SK-N-SH treated with all-trans-retinoic acid at 6 μM for 48 hours (cell line): ENCODE measurements at regions not wholly inside any gene's neighbourhood (a gene's known extent, or its start where the extent isn't known, plus 50 kb on each side); places are given as distances from the start of the nearest gene placed in this dataset.
"Not testable (repeated sequence)": the region's sequence is repeated elsewhere in the genome, so short reads cannot be mapped to it uniquely, and the experiment has no call there.

Source experiments
- ATAC-seq: fragments of 200-7000 bp; cut with Tn5 transposase; 3 replicates; pipeline ENCODE4 v1.9.1; 2020; ENCODE audit warnings: mild to moderate bottlenecking, moderate library complexity
- ARNTL ChIP-seq: fragments of 450-650 bp; formaldehyde crosslinking; IDR thresholded peaks from 2 replicates; pipeline ENCODE4 v1.5.0; 2020; ENCODE audit warnings: low read depth, mild to moderate bottlenecking, moderate library complexity, borderline replicate concordance
- CSDC2 ChIP-seq: fragments of 250-450 bp; sonication (Bioruptor Pico); IDR thresholded peaks from 2 replicates; pipeline ENCODE4 v1.5.0; 2020; ENCODE audit warnings: mild to moderate bottlenecking, moderate library complexity
- ESRRG ChIP-seq: fragments of 250-450 bp; sonication (Bioruptor Pico); IDR thresholded peaks from 2 replicates; pipeline ENCODE4 v1.6.1; 2021; ENCODE audit warnings: mild to moderate bottlenecking
- GLIS3 ChIP-seq: fragments of 250-450 bp; sonication (Bioruptor Pico); IDR thresholded peaks from 2 replicates; pipeline ENCODE4 v1.5.0; 2020; ENCODE audit warnings: mild to moderate bottlenecking, moderate library complexity
- OSR1 ChIP-seq: fragments of 250-450 bp; sonication (Bioruptor Pico); IDR thresholded peaks from 2 replicates; pipeline ENCODE4 v1.8.0; 2022; ENCODE audit warnings: moderate library complexity, mild to moderate bottlenecking, inconsistent platforms
- RARB ChIP-seq: fragments of 250-450 bp; sonication (Bioruptor Pico); IDR thresholded peaks from 2 replicates; pipeline ENCODE4 v1.8.0; 2021; ENCODE audit warnings: mild to moderate bottlenecking, moderate library complexity
- SNAI2 ChIP-seq: fragments of 250-450 bp; sonication (Bioruptor Pico); IDR thresholded peaks from 2 replicates; pipeline ENCODE4 v1.5.0; 2020; ENCODE audit warnings: mild to moderate bottlenecking, moderate library complexity
- TCF4 ChIP-seq: fragments of 250-450 bp; sonication (Bioruptor Pico); IDR thresholded peaks from 2 replicates; pipeline ENCODE4 v1.8.0; 2021; ENCODE audit warnings: mild to moderate bottlenecking, moderate library complexity, borderline replicate concordance
- TOX ChIP-seq: fragments of 250-450 bp; sonication (Bioruptor Pico); IDR thresholded peaks from 2 replicates; pipeline ENCODE4 v1.8.0; 2021; ENCODE audit warnings: mild to moderate bottlenecking, moderate library complexity, borderline replicate concordance
- ZFP3 ChIP-seq: fragments of 250-450 bp; sonication (Bioruptor Pico); IDR thresholded peaks from 2 replicates; pipeline ENCODE4 v1.5.0; 2020; ENCODE audit warnings: mild to moderate bottlenecking, moderate library complexity
- ZFP30 ChIP-seq: fragments of 450-650 bp; formaldehyde crosslinking; IDR thresholded peaks from 2 replicates; pipeline ENCODE4 v1.5.0; 2022; ENCODE audit warnings: mild to moderate bottlenecking, moderate library complexity
- ZNF565 ChIP-seq: fragments of 450-650 bp; formaldehyde crosslinking; conservative IDR thresholded peaks from 2 replicates; pipeline ENCODE4 v1.5.0; 2020; ENCODE audit warnings: low read depth, mild to moderate bottlenecking, moderate library complexity
- ZNF70 ChIP-seq: fragments of 450-650 bp; formaldehyde crosslinking; IDR thresholded peaks from 2 replicates; pipeline ENCODE4 v1.5.0; 2020; ENCODE audit warnings: mild to moderate bottlenecking, moderate library complexity
- ZNF8 ChIP-seq: fragments of 450-650 bp; formaldehyde crosslinking; IDR thresholded peaks from 2 replicates; pipeline ENCODE4 v1.5.0; 2020; ENCODE audit warnings: mild to moderate bottlenecking, moderate library complexity
- TF ChIP-seq, protein P1 (sequence below): fragments of 250-450 bp; sonication (Bioruptor Pico); IDR thresholded peaks from 2 replicates; pipeline ENCODE4 v1.5.1; 2021; ENCODE audit warnings: mild to moderate bottlenecking, moderate library complexity
- TF ChIP-seq, protein P2 (sequence below): fragments of 250-450 bp; sonication (Bioruptor Pico); IDR thresholded peaks from 2 replicates; pipeline ENCODE4 v1.8.0; 2021; ENCODE audit warnings: low read depth, mild to moderate bottlenecking, moderate library complexity, borderline replicate concordance
- TF ChIP-seq, protein P3 (sequence below): fragments of 250-450 bp; sonication (Bioruptor Pico); IDR thresholded peaks from 2 replicates; pipeline ENCODE4 v1.5.1; 2020; ENCODE audit warnings: low read depth, mild to moderate bottlenecking, moderate library complexity
- TF ChIP-seq, protein P4 (sequence below): fragments of 250-450 bp; sonication (Bioruptor Pico); IDR thresholded peaks from 2 replicates; pipeline ENCODE4 v1.5.0; 2020; ENCODE audit warnings: mild to moderate bottlenecking, moderate library complexity

DNA sequence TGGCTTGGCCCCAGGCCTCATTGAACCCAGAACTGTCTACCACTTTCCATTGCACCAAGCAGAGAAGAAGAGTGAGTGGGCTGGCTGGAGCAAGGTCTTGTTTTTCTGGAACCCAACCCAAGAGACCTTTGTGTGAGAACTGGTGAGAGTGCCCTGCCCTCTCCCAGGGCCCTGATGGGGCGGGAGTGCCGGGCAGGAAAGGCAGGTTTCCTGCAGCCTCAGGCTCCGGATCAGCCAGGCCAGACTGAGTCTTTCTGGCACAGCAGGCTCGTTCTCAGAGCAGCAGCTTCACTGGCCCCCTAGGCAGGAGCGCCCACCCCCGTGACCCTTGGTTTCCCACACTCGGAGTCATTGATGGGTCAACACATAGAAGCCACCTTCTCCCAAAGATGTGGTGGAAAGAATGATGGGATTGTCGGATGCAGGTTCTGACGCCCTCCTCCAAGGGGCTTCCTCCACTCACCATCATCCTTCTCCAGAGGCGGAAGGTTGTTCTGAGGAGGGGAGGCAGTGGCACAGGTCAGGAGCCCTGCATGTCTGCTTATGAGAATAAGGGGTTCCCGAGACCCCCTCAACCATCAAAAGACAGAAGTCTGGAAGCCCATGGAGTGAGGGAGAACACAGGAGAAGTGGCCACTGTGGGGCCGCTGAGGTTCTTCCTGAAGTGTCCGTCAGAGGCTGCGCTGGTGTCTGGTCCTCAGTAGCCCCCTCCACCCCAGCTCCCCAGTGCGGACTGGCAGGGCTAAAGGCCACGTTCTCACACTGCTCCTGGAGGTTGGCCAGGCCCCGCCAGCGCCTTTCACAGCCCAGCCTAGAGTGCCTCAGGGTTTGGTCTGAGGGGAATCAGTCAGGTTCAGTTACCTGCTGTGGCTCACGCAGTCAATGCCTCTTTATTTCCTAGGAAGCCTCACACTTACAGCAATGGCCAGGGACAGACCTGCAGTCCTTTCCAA lies 62.8 kb upstream of the LAPTM4A start:
- no peak for TF ChIP-seq ZFP3 (CRISPR knock-in tag)
- ATAC-seq: no peak

DNA sequence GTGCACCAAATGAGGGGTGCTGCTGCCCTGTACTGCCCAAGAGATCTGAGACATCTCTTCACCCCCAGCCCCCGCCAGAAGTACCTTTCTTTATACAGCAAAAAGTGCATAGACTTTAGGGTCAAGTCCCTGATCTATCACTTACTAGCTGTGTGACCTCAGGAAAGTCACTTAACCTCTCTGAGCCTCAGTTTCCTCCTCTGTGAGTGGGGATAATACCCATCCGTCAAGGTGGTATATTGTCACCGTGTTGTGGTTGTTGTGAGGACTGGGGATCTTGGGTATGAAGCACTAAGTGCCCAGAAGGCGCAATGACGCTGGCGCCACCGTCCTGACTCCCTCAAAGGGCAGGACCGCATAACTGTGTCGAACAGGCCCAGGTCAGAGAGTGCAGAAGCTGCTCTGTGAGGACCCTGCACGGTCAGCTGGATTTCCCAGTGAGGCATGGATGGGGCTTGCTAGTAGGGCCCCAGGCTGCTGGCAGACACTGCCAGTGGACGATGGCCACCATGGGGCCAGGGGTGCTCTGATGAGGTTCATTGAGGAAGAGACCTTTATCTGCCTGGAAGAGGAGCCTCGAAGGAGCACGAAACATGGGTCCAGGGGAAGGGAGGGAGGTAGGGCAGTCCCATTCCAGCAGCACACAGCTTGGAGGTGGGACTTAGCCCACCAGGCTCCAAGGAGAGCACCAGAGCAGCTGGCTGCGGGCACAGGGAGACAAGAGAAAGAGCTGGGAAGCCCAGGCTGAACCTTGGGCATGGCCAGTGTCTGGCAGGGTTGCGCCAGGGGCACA lies 61.8 kb upstream of the LAPTM4A start:
- no peak for TF ChIP-seq ZNF70 (CRISPR knock-in tag)
- TF ChIP-seq, all 23 proteins: peak for 0
- ATAC-seq: no peak

DNA sequence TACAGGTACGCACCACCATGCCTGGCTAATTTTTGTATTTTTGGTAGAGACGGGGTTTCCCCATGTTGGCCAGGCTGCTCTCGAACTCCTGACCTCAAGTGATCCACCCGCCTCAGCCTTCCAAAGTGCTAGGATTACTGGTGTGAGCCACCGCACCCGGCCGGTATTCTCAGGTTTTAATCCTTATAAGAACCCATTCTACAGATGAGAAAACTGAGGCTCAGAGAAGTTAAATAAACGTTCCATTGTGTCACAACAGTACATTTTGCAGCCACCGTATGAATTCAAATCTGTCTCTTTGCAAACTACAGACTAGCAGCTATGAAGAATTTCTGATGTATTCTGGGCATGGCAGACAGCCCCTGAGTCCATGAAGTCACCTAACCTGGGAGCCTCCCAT lies 60.9 kb upstream of the LAPTM4A start:
- ATAC-seq: not testable (repeated sequence)

DNA sequence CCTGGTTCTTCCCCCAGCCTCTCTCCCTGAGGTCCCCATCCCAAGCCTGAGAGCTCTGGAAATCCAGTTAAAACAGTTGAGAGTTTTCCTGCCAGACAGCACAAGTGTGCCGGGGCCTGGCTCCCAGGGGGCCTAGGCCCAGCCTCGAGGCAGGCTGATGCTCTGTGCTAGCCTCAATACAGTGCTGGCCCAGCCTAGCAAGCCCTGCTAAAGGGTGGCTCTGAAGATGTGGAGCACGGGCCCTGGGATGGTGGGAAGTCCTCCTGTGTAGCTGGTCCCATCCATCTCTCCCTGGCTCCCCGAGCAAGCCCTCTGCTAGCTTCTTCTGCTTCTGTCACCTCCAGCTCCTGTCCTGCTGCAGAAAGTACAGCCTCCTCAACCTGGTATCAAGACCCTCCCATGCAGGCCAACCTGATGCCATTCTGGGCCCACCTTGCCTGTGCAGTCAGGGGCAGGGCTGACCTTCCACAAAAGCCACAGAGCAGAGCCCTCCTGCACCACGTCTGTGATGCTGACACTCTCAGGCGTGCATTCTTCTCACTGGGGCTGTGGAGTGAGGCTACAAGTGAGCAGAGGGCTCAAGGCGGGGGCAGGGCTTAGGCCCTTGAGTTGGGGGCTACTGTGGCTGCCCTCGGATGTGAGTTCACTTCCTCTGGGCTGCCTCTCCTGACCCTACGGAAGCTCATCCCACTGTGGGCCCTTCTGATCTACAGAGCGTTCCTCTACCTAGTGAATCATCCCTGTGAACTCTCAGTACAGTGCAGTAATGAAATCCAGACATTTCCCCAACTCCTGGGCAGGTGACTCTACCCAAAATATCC lies 60.1 kb upstream of the LAPTM4A start:
- ATAC-seq: peak; percentile 82
- no peak for TF ChIP-seq ZNF70 (CRISPR knock-in tag)

DNA sequence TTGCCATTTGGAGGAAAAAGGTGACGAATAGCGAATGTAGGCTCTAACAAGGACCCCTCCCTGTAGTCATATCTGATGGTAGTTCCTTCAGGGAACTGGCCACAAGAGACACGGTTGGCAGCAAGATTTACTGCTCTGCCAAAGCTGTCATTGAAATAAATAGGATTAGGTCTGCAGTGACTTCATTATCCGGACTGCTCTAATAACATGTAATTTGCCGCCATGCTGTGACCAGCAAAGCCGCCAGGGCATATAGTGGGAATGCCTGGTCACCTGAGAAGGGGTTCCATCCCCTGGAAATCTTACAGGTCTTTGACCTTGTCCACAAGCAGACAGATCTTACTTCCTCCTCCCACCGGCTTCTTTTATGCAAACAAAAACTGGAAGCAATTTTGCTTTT lies 59.4 kb upstream of the LAPTM4A start:
- no peak for TF ChIP-seq RARB (CRISPR knock-in tag)
- no peak for TF ChIP-seq ESRRG (CRISPR knock-in tag)
- no peak for TF ChIP-seq ARNTL (CRISPR knock-in tag)
- TF ChIP-seq GLIS3: no peak
- TF ChIP-seq, protein P1, sequence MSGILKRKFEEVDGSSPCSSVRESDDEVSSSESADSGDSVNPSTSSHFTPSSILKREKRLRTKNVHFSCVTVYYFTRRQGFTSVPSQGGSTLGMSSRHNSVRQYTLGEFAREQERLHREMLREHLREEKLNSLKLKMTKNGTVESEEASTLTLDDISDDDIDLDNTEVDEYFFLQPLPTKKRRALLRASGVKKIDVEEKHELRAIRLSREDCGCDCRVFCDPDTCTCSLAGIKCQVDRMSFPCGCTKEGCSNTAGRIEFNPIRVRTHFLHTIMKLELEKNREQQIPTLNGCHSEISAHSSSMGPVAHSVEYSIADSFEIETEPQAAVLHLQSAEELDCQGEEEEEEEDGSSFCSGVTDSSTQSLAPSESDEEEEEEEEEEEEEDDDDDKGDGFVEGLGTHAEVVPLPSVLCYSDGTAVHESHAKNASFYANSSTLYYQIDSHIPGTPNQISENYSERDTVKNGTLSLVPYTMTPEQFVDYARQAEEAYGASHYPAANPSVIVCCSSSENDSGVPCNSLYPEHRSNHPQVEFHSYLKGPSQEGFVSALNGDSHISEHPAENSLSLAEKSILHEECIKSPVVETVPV: no peak
- TF ChIP-seq TOX (CRISPR knock-in tag): no peak
- no peak for TF ChIP-seq SNAI2 (CRISPR knock-in tag)
- TF ChIP-seq ZFP3 (CRISPR knock-in tag): no peak
- TF ChIP-seq ZFP30 (CRISPR knock-in tag): no peak
- no peak for TF ChIP-seq TCF4 (CRISPR knock-in tag)
- no peak for TF ChIP-seq CSDC2 (CRISPR knock-in tag)
- TF ChIP-seq OSR1 (CRISPR knock-in tag): no peak

DNA sequence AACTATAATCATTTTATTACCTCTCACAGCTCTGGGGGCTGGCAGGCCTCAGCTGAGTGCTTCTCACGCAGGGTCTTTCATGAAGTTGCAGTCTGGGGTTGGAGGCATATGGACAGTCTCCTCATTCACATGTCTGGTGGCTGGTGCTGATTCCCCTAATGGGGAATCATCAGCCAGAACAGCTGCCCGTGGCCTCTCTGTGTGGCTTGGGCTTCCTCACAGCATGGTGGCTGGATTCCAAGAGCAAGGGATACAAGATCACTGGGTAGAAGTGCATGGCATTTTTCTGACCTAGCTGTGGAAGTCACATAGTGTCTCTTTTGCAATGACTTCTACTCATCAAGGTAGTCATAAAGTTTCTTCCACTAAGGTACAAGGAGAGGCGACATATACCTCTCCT lies 59.0 kb upstream of the LAPTM4A start:
- no peak for ATAC-seq
- TF ChIP-seq GLIS3 (no peak), ZNF565 (CRISPR knock-in tag) (peak; percentile 91; the same call in 1 of the 2 replicates)

More for the DNA sequence above, 59.4 kb upstream of the LAPTM4A start:
- no peak for ATAC-seq

DNA sequence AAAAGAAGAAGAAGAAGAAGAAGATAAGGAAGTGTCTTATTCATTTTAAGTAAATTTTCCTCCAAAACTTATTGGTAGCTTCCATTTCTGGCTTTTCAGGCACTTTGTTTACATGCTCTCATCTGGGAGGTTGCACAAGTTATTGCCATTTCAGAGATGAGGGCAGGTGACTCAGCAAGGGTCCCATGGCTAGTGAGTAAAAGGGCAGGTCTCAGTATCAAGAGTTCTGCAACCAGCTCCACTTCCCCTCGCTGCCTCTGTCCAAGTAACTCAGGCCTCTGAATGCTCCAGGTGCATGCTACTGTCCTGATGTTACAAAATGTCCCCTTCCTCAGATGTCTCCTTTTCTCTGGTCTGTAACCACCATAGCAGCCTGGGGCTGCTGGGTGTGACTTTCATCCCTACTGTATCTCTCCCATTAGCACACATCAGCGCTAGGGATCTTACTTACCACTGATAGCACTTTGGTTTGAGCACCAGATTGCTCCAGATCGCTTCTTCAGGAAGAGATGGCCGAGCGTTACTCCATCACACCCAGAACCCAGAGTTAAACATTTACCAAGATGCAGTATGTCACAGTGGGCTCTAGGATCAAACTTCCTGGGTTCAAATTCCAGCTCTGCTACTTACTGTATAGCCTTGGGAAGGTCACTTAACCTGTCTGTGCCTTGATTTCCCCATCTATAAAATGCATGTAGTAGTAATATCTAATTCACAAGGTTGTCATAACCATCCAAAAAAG lies 57.4 kb upstream of the LAPTM4A start:
- no peak for ATAC-seq
- no peak for TF ChIP-seq ZFP3 (CRISPR knock-in tag)

DNA sequence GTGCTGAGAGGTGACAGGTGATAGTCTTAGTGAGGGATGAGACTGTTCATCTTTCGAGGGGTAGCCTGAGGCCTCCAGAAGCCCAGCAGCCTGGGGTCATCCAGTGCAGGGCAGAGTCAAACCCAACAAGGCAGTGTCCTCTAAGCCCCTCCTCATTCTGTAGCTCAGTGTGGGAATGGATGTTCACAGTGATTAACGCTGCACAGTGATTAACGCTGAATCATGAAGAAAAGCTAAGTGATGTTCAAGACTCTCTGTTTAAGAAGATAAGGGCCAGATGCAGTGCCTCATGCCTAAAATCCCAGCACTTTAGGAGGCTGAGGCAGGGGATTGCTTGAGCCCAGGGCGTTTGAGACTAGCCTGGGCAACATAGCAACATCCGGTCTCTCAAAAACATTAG lies 56.3 kb upstream of the LAPTM4A start:
- ATAC-seq: no peak
- TF ChIP-seq TOX (CRISPR knock-in tag) (no peak), SNAI2 (CRISPR knock-in tag) (no peak), ZFP3 (CRISPR knock-in tag) (no peak), ZFP30 (CRISPR knock-in tag) (no peak), ARNTL (CRISPR knock-in tag) (no peak), RARB (CRISPR knock-in tag) (no peak), ZNF8 (no peak)
- TF ChIP-seq, protein P2, sequence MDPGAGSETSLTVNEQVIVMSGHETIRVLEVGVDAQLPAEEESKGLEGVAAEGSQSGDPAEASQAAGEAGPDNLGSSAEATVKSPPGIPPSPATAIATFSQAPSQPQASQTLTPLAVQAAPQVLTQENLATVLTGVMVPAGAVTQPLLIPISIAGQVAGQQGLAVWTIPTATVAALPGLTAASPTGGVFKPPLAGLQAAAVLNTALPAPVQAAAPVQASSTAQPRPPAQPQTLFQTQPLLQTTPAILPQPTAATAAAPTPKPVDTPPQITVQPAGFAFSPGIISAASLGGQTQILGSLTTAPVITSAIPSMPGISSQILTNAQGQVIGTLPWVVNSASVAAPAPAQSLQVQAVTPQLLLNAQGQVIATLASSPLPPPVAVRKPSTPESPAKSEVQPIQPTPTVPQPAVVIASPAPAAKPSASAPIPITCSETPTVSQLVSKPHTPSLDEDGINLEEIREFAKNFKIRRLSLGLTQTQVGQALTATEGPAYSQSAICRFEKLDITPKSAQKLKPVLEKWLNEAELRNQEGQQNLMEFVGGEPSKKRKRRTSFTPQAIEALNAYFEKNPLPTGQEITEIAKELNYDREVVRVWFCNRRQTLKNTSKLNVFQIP: no peak
- TF ChIP-seq, protein P3, sequence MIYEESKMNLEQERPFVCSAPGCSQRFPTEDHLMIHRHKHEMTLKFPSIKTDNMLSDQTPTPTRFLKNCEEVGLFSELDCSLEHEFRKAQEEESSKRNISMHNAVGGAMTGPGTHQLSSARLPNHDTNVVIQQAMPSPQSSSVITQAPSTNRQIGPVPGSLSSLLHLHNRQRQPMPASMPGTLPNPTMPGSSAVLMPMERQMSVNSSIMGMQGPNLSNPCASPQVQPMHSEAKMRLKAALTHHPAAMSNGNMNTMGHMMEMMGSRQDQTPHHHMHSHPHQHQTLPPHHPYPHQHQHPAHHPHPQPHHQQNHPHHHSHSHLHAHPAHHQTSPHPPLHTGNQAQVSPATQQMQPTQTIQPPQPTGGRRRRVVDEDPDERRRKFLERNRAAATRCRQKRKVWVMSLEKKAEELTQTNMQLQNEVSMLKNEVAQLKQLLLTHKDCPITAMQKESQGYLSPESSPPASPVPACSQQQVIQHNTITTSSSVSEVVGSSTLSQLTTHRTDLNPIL: no peak
- TF ChIP-seq, protein P4, sequence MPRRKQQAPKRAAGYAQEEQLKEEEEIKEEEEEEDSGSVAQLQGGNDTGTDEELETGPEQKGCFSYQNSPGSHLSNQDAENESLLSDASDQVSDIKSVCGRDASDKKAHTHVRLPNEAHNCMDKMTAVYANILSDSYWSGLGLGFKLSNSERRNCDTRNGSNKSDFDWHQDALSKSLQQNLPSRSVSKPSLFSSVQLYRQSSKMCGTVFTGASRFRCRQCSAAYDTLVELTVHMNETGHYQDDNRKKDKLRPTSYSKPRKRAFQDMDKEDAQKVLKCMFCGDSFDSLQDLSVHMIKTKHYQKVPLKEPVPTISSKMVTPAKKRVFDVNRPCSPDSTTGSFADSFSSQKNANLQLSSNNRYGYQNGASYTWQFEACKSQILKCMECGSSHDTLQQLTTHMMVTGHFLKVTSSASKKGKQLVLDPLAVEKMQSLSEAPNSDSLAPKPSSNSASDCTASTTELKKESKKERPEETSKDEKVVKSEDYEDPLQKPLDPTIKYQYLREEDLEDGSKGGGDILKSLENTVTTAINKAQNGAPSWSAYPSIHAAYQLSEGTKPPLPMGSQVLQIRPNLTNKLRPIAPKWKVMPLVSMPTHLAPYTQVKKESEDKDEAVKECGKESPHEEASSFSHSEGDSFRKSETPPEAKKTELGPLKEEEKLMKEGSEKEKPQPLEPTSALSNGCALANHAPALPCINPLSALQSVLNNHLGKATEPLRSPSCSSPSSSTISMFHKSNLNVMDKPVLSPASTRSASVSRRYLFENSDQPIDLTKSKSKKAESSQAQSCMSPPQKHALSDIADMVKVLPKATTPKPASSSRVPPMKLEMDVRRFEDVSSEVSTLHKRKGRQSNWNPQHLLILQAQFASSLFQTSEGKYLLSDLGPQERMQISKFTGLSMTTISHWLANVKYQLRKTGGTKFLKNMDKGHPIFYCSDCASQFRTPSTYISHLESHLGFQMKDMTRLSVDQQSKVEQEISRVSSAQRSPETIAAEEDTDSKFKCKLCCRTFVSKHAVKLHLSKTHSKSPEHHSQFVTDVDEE (CRISPR knock-in tag): no peak
